ENCODE measurements at regions not wholly inside any gene's neighbourhood (a gene's known extent, or its start where the extent isn't known, plus 50 kb on each side); places are given as distances from the start of the nearest gene placed in this dataset.

DNA sequence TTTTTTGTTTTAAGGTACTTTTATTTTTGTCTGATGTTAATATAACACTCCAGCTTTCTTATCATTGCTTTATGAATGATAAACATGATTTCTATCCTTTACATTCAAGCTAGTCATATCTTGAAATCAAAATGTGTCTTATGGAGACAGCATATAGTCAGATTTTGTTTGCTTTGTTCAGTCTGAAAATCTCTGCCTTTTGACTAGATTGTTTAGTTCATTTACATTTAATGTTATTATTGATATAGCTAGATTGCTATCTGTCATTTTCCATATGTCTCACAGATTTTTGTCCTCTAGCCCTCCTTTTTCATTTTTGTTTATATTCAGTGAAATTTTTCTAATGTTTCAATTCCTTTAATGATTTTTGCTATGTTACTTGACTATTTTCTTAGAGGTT, 332.8 kb downstream of the SMOC2 start:
- DNase-seq (ENCODE audit: low spot score) = no peak

DNA sequence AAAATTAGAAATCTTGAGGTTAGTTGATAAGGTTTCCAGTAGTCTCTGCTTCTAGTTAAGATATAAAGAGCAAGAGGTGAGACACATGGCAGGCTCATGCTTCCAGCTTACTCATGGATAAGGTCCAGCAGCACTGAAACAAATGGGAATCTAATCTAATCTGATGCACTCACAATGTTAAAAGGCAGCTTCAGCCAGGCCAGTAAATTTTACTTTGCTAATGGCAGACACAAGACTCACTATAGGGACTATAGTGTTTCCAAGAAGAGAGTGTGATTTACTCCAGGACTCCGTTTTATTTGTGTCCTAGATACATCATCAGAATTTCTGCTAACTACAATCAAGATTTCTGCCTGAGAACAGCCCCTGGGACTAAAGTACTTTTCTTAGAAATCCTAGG, 324.8 kb downstream of the SMOC2 start:
- DNase-seq (ENCODE audit: low spot score) = no peak

GRCh38 chr6:168756009-168756634, 315.1 kb downstream of the SMOC2 start:
- no peak for DNase-seq (ENCODE audit: low spot score)

- DNase-seq (ENCODE audit: low spot score) = no peak
Measured at GRCh38 chr6:168746643-168747042, 305.7 kb downstream of the SMOC2 start.

GRCh38 chr6:168746013-168746412, 305.0 kb downstream of the SMOC2 start:
- DNase-seq (ENCODE audit: low spot score) = no peak

GRCh38 chr6:168744861-168745260, 303.9 kb downstream of the SMOC2 start:
- no peak for DNase-seq (ENCODE audit: low spot score)

DNA sequence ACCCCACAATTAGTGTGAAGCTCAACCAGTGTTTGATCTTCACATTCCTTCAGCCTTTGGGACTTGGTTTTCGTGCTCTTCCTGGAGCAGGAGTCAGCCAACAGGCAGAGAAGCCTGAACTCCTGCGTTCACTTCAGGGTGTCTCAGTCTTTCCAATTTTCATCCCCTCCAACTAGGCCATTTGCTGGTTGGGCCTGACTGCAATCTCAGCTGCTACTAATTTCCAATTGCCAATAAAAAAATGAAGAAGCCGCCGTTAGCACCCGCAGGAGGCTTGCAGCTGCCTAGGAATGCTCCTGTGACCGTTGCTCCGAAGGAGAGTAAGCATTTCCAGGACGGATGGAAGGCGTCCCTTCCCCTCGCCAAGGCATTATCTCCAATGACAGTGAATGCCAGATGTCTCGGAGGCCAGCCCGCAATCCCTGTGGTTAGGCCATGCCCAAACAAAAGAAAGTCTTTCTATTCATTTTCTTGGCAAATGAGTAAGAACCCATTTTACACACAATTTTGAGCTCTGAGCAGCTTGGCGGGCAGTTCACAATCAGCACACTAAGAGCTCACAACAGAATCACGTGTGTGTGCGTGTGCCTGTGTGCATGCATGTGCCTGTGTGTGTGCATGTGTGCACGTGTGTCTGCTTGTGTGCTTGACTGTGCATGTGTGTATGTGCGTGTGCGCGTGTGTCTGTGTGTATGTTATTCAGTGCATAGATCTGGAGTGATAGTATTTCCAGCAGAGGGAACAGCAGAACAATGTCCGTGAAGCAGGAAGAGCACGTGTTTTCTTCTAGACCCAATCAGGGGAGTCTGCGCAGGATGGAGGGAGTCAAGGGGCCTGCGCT, 301.2 kb downstream of the SMOC2 start:
- DNase-seq (ENCODE audit: low spot score) = no peak

DNA sequence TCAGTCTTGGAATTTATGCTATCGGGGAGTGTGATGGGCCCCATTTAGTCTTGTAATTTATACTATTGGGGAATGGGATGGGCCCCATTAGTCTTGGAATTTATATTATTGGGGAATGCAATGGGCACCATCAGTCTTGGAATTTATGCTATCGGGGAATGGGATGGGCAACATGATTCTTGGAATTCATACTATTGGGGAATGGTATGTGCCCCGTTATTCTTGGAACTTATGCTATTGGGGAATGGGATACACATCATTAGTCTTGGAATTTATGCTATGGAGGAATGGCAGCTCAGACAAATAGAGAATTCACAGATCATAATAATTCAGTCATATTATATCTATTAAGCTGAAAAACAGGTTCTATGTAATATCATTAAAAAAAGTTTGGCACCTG, 300.3 kb downstream of the SMOC2 start:
- DNase-seq (ENCODE audit: low spot score) = no peak

DNA sequence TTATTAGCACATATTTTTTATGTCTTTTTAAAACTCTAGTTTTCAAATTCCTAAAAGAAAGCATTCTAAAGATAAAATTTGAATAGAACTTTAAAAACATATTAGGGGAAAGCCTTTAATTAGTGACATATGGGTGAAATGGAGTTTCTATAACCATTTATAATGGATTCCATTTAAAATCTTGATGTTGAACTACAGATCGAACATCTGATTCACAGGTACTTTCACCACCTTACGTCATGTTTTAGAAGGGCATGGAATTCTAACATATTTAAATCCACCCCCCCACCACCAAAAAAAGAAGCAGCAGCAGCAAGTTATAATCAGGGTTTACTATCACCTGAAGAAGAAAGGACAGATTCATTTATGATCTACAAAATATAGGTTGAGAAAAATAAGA, 298.4 kb downstream of the SMOC2 start:
- no peak for DNase-seq (ENCODE audit: low spot score)

DNA sequence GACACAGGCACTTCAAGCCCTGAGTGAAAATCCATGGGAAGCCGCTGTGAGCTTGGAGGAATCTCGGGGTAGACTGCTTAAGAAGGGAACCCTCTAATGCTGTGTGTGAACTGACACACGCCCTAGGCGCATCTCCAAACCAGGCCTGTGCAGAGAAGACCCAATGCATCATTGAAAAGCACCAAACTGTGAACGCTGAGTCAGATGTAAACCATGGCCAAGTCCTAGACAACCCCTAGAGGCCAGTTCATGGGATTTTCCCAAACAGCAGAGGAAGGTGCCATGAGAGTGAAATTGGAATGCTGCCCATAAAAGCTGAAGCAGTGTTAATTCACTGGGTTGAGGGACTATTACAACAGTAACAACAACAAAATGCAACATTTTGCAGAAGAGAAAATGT, 296.5 kb downstream of the SMOC2 start:
- no peak for DNase-seq (ENCODE audit: low spot score)

DNA sequence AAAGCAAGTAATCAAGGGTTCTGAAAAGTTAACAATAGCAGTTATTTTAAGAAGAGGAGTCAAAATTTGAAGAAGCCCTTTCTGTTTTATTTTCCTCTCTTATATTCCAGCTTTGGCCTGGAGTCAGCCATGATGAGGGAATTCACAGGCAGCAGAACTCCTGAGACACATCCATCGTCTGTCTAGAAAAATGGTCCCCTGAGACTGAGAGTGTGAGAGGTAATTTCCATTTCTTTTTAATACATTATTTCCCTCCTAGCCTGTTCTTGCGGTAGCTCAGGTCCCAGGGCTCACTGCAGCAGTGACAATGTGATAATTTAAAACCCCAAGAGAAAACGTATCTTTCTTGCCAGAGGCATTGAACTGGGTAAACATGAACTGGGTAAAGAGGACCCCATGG, 296.0 kb downstream of the SMOC2 start:
- DNase-seq (ENCODE audit: low spot score) = no peak

DNA sequence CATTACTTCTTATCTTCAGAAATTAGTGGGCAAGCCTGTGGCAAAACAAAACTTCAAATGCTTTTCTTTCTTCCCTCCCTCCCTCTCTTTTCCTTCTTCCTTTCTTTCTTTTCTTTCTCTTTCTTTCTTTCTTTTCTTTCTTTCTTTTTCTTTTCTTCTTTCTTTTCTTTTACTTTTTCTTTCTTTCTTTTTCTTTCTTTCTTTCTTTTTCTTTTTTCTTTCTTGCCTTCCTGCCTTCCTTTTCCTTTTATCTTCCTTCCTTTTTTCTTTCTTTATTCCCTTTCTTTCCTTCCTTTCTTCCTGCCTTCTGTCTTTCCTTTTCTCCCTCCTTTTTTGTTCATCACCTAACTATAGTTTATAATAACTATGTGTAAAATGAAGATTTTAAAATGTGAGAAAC, 295.1 kb downstream of the SMOC2 start:
- no peak for DNase-seq (ENCODE audit: low spot score)

- DNase-seq (ENCODE audit: low spot score) = no peak
Measured at GRCh38 chr6:168735268-168735949, 294.4 kb downstream of the SMOC2 start.

GRCh38 chr6:168734523-168734922, 293.5 kb downstream of the SMOC2 start:
- DNase-seq (ENCODE audit: low spot score) = peak; percentile 0

GRCh38 chr6:168732676-168733075, 291.7 kb downstream of the SMOC2 start:
- DNase-seq (ENCODE audit: low spot score) = no peak

GRCh38 chr6:168730931-168731716, 290.1 kb downstream of the SMOC2 start:
- no peak for DNase-seq (ENCODE audit: low spot score)

GRCh38 chr6:168728056-168728455, 287.1 kb downstream of the SMOC2 start:
- DNase-seq (ENCODE audit: low spot score) = no peak

DNA sequence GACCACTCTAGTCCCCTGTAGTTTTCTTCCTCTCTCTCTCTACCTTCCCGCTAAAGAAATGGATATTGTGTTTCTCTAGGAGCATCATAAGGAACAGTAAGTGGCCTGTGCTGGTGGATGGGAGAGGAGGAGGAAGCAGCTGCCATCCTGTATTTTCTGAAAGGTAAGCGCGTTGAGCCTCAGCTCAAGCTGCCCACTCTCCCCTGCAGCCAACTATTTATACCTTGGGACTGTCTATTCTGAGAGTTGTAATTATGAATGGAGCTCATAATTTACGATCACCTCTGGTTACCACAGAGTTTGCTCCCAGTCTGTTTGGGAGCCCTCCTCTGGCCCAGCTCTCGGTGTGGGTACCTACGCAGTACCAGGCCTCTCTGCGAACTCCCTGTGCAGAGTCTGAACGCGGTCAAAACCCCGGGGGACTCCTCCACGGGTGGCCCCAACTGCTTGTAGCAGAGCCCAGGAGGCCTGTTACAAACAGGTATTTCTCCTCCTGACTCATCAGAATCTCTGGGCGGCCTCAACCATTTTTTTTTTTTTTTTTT, 285.4 kb downstream of the SMOC2 start:
- no peak for DNase-seq (ENCODE audit: low spot score)

GRCh38 chr6:168725802-168726201, 284.8 kb downstream of the SMOC2 start:
- no peak for DNase-seq (ENCODE audit: low spot score)

DNA sequence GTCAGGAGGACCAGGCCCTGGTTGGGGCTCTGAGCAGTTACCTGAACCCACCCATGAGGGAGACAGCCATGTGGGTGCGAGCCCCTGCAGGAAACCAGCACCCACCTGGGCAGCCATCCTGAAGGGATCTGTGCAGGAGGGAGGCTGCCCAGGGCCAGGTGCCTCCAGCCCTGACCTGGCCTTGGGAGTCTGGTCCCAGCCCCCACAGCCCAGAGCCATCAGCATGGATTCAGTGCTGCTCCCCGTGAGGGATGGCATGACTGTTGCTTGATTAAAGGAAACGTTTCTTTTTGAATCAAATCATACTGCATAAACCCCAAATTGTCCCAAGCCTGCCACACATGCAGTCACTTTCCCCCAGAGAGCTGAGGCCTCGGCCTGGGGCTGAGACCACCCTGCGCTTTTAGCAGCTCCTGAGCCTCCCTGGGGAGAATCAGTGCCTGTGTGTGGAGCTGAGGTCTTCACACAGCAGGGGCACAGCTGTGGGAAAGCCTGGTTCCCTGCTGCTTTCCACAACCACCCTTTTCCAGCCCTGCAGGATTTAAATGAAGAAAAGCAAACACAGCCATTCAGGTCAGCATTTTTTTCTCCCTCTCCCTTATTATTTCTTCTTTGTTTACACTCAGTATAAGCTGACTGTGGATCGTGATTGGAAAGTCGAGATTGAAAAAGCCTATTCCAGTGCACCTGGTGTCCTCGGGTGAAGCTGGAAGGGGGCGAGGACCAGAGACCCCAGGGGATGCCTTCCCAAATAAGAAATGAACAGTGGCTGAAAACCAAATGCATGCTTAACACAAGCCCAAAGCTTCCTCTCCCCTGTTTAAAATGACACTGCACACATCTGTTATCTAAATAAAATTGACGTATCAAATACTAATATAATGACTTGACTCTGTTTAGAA, 283.9 kb downstream of the SMOC2 start:
- no peak for DNase-seq (ENCODE audit: low spot score)

DNA sequence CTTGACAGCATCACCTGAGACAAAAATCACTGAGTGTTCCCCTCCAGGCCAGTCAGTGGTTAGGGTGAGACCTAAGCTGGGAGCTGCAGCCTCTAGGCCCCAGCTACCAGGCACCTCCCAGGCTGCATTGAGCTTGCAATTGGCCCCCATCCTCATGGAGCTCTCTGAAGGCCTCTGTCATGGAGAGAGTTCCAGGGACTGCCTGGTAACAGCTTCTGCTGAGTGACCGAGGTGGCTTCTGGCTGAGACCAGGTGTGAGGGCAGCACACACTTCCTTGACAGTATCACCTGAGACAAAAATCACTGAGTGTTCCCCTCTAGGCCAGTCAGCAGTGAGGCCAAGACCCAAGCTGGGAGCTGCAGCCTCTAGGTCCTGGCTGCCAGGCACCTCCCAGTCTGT, 283.0 kb downstream of the SMOC2 start:
- DNase-seq (ENCODE audit: low spot score) = no peak
